ENCODE measurements at regions not wholly inside any gene's neighbourhood (a gene's known extent, or its start where the extent isn't known, plus 50 kb on each side); places are given as distances from the start of the nearest gene placed in this dataset.

DNA sequence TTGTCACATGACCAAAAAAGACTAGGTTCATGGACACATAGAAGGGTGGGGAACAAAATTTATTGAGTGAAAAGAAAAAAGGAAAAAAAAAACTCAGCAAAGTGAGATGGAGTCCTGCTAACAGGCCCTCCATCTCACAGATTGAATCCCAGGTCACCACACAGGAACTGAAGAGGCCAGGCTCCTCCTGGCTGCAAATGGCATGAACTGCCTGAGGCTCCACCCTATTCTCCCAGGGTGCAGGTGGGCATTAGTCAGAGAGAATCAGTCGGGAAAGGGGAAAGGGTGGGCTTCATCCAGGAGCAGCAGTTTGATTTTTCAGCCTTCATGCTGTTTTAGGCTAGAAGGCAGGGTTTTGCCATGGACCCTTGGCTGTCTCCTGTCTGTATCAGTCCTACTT, 128.5 kb upstream of the GRID2 start (continued):
- no peak for TF ChIP-seq CBFB (CRISPR knock-in tag; IDR thresholded peaks at IDR 0.05; ENCODE audit: low read depth)
- TF ChIP-seq JAZF1 (CRISPR knock-in tag; IDR thresholded peaks at IDR 0.05) = no peak
- no peak for TF ChIP-seq ELF4 (CRISPR knock-in tag; IDR thresholded peaks at IDR 0.05; ENCODE audit: low read depth)
- no peak for TF ChIP-seq OVOL2 (CRISPR knock-in tag; IDR thresholded peaks at IDR 0.05; ENCODE audit: borderline replicate concordance)
- no peak for TF ChIP-seq TP53 (CRISPR knock-in tag; IDR thresholded peaks at IDR 0.05)
- TF ChIP-seq, protein P1, sequence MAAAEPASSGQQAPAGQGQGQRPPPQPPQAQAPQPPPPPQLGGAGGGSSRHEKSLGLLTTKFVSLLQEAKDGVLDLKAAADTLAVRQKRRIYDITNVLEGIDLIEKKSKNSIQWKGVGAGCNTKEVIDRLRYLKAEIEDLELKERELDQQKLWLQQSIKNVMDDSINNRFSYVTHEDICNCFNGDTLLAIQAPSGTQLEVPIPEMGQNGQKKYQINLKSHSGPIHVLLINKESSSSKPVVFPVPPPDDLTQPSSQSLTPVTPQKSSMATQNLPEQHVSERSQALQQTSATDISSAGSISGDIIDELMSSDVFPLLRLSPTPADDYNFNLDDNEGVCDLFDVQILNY (CRISPR knock-in tag; IDR thresholded peaks at IDR 0.05) = no peak
- no peak for TF ChIP-seq FOXJ3 (CRISPR knock-in tag; IDR thresholded peaks at IDR 0.05; ENCODE audit: borderline replicate concordance)
- TF ChIP-seq NFE2L1 (CRISPR knock-in tag; IDR thresholded peaks at IDR 0.05) = no peak

DNA sequence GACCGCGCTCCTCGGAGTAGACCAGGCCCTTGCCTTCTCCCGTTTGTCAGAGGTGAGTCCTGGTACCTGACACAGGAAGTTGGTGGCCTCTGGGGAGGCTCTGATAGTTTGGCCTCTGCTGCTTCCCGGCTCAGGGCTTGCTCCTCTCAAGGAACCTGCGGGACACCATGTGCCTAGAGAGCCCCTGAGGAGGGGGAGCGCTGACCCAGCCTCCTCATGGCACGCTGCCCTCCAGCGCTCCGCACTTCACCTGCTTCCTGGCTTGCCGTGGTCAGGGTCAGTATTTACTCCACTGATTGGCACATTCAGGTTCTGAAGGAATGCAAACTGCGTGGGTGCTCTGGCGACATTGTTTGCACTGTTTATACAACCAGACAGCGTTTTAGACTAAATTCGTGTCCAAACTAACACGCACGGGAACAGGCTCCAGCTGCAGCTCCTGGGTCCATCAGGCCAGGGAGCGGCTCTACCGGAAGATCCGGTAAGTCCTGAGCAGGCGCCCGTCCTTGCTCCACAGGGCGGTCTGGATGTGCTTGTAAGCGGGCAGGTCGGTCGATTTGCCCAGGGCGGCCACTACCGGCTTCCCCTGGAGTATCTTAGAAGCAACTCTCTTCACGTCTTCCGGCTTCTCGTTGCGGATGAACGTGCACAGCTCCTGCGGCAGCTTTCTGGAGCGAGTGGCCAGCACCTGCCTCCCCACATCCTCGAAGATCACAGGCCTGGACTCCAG, 121.6 kb upstream of the GRID2 start:
- no peaks in the 10 kb centered on the region for H3K36me3 Mint-ChIP-seq
- no peak overlapping the region for H3K4me3 Mint-ChIP-seq
- H3K9me3 Mint-ChIP-seq = peaks cover 8% of the 10 kb centered on the region
- H3K4me1 Mint-ChIP-seq = no peaks in the 10 kb centered on the region
- POLR2A ChIA-PET = no interaction called here
- TF ChIP-seq CBFB (CRISPR knock-in tag; IDR thresholded peaks at IDR 0.05; ENCODE audit: low read depth) (no peak), ZNF232 (CRISPR knock-in tag; IDR thresholded peaks at IDR 0.05) (no peak), GTF2I (CRISPR knock-in tag; conservative IDR thresholded peaks at IDR 0.05) (no peak), NR3C1 (CRISPR knock-in tag; conservative IDR thresholded peaks at IDR 0.05; ENCODE audit: low read depth) (no peak), RELA (CRISPR knock-in tag; IDR thresholded peaks at IDR 0.05; ENCODE audit: borderline replicate concordance) (no peak), NFYB (CRISPR knock-in tag; conservative IDR thresholded peaks at IDR 0.05; ENCODE audit: low read depth) (no peak), ZNF423 (CRISPR knock-in tag; IDR thresholded peaks at IDR 0.05) (no peak), TEAD1 (CRISPR knock-in tag; IDR thresholded peaks at IDR 0.05) (no peak), ZNF219 (CRISPR knock-in tag; IDR thresholded peaks at IDR 0.05; ENCODE audit: borderline replicate concordance) (no peak), ZNF416 (CRISPR knock-in tag; IDR thresholded peaks at IDR 0.05) (no peak), CREB1 (CRISPR knock-in tag; IDR thresholded peaks at IDR 0.05) (no peak)
- TF ChIP-seq, protein P2, sequence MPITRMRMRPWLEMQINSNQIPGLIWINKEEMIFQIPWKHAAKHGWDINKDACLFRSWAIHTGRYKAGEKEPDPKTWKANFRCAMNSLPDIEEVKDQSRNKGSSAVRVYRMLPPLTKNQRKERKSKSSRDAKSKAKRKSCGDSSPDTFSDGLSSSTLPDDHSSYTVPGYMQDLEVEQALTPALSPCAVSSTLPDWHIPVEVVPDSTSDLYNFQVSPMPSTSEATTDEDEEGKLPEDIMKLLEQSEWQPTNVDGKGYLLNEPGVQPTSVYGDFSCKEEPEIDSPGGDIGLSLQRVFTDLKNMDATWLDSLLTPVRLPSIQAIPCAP (CRISPR knock-in tag; IDR thresholded peaks at IDR 0.05) = no peak
- TF ChIP-seq, protein P3, sequence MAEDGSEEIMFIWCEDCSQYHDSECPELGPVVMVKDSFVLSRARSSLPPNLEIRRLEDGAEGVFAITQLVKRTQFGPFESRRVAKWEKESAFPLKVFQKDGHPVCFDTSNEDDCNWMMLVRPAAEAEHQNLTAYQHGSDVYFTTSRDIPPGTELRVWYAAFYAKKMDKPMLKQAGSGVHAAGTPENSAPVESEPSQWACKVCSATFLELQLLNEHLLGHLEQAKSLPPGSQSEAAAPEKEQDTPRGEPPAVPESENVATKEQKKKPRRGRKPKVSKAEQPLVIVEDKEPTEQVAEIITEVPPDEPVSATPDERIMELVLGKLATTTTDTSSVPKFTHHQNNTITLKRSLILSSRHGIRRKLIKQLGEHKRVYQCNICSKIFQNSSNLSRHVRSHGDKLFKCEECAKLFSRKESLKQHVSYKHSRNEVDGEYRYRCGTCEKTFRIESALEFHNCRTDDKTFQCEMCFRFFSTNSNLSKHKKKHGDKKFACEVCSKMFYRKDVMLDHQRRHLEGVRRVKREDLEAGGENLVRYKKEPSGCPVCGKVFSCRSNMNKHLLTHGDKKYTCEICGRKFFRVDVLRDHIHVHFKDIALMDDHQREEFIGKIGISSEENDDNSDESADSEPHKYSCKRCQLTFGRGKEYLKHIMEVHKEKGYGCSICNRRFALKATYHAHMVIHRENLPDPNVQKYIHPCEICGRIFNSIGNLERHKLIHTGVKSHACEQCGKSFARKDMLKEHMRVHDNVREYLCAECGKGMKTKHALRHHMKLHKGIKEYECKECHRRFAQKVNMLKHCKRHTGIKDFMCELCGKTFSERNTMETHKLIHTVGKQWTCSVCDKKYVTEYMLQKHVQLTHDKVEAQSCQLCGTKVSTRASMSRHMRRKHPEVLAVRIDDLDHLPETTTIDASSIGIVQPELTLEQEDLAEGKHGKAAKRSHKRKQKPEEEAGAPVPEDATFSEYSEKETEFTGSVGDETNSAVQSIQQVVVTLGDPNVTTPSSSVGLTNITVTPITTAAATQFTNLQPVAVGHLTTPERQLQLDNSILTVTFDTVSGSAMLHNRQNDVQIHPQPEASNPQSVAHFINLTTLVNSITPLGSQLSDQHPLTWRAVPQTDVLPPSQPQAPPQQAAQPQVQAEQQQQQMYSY (CRISPR knock-in tag; IDR thresholded peaks at IDR 0.05) = no peak
- TF ChIP-seq, protein P4, sequence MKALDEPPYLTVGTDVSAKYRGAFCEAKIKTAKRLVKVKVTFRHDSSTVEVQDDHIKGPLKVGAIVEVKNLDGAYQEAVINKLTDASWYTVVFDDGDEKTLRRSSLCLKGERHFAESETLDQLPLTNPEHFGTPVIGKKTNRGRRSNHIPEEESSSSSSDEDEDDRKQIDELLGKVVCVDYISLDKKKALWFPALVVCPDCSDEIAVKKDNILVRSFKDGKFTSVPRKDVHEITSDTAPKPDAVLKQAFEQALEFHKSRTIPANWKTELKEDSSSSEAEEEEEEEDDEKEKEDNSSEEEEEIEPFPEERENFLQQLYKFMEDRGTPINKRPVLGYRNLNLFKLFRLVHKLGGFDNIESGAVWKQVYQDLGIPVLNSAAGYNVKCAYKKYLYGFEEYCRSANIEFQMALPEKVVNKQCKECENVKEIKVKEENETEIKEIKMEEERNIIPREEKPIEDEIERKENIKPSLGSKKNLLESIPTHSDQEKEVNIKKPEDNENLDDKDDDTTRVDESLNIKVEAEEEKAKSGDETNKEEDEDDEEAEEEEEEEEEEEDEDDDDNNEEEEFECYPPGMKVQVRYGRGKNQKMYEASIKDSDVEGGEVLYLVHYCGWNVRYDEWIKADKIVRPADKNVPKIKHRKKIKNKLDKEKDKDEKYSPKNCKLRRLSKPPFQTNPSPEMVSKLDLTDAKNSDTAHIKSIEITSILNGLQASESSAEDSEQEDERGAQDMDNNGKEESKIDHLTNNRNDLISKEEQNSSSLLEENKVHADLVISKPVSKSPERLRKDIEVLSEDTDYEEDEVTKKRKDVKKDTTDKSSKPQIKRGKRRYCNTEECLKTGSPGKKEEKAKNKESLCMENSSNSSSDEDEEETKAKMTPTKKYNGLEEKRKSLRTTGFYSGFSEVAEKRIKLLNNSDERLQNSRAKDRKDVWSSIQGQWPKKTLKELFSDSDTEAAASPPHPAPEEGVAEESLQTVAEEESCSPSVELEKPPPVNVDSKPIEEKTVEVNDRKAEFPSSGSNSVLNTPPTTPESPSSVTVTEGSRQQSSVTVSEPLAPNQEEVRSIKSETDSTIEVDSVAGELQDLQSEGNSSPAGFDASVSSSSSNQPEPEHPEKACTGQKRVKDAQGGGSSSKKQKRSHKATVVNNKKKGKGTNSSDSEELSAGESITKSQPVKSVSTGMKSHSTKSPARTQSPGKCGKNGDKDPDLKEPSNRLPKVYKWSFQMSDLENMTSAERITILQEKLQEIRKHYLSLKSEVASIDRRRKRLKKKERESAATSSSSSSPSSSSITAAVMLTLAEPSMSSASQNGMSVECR (CRISPR knock-in tag; IDR thresholded peaks at IDR 0.05; ENCODE audit: borderline replicate concordance) = no peak
- TF ChIP-seq, protein P5, sequence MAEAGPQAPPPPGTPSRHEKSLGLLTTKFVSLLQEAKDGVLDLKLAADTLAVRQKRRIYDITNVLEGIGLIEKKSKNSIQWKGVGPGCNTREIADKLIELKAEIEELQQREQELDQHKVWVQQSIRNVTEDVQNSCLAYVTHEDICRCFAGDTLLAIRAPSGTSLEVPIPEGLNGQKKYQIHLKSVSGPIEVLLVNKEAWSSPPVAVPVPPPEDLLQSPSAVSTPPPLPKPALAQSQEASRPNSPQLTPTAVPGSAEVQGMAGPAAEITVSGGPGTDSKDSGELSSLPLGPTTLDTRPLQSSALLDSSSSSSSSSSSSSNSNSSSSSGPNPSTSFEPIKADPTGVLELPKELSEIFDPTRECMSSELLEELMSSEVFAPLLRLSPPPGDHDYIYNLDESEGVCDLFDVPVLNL (CRISPR knock-in tag; IDR thresholded peaks at IDR 0.05; ENCODE audit: borderline replicate concordance, low read depth) = no peak
- peaks cover 35% of the 10 kb centered on the region for H3K27me3 Mint-ChIP-seq (ENCODE audit: low read depth)
- DNase-seq (ENCODE audit: low spot score) (no peak), ATAC-seq (no peak)
- CTCF ChIA-PET = no interaction called here
- no peak overlapping the region for H3K27ac Mint-ChIP-seq
